Fibroblast of skin of scalp (primary cell): ENCODE measurements at regions not wholly inside any gene's neighbourhood (a gene's known extent, or its start where the extent isn't known, plus 50 kb on each side); places are given as distances from the start of the nearest gene placed in this dataset.

Experiments used
- DNase-seq: peaks from one replicate; pipeline ENCODE4 v3.0.0-alpha.2; 2013

- no peak for DNase-seq
These were observed 130.6 kb upstream of the ATP6AP2 start for GRCh38 chrX:40449956-40450706.

- DNase-seq: no peak
These were observed 131.4 kb upstream of the ATP6AP2 start for GRCh38 chrX:40449396-40449795.

- DNase-seq: no peak
These were observed 132.0 kb upstream of the ATP6AP2 start for GRCh38 chrX:40448793-40449192.

GRCh38 chrX:40446921-40447320 lies 133.8 kb upstream of the ATP6AP2 start:
- DNase-seq: no peak

DNA sequence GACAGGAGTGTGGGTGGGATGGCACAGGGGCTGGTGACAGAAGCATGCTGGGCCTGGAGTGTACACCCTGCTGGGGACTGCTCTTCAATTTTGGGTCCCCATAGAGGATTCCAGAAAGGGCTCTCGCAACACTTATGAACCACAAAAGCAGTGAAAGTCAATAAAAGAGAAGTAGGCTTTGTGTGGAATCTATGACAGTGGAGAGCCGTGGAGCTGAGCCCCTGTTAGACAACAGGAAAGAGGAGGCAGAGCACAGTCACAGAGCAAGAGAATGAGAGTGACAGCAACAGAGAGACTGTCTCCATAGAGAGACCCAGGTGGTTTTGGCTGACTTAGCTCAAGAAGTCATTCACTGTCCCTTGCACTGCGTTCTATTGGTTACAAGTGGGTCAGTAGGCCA lies 135.1 kb upstream of the ATP6AP2 start:
- DNase-seq: no peak

- no peak for DNase-seq
These were observed 135.8 kb upstream of the ATP6AP2 start for GRCh38 chrX:40444798-40445496.

GRCh38 chrX:40444133-40444532 lies 136.6 kb upstream of the ATP6AP2 start:
- no peak for DNase-seq

DNA sequence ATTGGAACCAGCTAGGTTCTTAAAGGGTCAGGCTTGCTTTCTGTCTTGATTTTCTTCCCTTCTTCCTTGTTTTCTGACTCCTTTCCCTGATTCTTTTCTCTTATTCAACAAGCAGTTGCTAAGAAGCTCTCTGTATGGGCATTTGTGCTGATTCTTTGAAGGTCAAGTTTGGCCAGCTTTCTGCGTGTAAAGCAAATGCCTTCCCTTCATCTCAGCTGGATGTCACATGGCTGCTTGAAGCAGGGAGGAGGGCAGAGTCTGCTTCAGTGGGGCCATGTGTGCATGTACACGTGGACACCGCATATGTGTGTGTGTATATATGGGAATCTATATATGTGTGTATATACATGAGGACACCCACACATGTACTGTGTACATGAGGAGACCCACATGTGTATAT lies 139.9 kb upstream of the ATP6AP2 start:
- DNase-seq: no peak

DNA sequence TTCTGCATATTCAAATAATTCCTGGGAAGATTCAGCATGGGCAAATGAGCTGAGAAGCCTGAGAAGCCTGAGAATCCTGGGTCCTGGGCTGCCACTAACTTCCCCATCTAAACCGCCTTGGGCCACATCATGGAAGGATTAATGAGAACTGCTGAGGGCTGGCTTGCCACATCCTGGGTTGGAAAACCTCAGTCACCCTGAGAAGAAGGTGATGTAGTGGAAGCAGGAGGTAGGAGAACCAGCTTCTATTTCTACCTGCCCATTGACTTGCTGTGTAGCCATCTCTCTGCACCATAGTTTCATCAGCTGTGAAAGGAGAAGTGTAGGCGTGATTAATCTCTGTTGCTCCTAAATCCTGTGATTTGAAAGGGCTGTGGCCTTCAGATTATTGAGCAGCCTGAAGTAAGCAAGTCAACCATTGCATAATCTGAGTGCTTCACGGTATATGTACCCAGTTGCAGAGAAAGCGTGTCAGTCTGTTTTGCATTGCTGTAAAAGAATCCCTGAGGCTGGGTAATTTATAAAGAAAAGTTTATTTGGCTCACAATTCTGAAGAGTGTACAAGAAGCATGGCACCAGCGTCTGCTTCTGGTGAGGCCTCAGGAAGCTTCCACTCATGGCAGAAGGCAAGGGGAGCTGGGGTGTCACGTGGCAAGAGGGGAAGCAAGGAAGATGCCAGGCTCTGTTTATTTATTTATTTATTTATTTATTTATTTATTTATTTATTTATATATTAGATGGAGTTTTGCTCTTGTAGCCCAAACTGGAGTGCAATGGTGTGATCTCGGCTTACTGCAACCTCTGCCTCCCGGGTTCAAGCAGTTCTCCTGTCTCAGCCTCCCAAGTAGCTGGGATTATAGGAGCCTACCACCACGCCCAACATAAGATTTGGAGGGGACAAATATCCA lies 140.9 kb upstream of the ATP6AP2 start:
- no peak for DNase-seq

DNA sequence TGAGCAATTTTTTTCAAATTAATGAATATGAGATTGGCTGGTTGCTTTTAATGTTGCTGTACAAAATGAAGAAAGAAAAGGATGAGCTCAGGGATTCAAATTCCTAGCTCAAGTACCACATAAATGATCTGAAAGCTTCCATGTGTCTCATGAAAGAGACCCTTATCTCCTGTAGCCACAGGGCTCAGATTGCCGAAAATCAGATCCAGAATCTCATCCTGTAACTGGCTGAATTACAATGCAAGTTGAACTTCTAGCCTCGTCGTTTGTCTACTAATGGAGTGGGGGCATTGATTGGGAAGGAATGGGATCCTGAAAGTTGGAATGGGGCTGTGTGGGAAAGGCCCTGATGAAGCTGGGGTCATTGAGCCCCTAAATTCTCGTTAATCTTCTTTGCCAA lies 143.4 kb upstream of the ATP6AP2 start:
- DNase-seq: no peak

GRCh38 chrX:40434947-40435346 lies 145.8 kb upstream of the ATP6AP2 start:
- DNase-seq: peak; percentile 47

DNA sequence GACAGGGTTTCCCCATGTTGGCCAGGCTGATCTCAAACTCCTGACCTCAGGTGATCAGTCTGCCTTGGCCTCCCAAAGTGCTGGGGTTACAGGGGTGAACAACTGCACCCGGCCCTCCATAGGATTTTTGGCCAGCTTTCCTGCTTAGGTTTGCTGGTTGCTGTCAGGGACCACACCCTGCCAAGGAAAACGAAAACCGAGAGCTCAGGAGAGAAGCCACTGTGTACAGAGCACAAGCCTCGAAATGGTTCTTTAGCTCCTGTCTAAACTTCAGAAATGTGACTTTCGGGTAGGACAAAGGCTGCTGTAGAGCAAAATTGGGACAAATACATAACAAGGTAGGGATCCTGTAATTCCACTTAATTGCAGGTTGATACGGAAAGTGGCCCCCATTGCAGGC lies 146.3 kb upstream of the ATP6AP2 start:
- DNase-seq: no peak

DNA sequence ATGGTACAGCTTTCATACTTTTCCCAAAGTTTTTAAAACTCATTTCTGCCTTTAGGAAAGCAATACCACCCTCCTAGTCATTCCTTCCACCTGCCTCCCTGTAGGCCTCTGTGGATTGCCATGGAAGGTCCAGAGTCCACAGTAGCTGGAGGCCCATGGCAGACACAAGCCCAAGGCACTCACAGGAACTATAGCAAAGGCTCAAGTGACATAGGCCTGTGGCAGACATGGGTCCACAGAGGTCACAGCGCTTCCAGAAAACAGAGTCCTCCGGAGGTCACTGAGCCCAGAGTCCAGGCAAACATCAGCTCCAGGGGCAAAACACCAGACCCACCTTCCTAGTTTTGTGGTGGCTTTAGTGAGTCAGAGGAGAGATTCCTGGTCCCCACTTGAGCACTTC lies 147.6 kb upstream of the ATP6AP2 start:
- DNase-seq: no peak

DNA sequence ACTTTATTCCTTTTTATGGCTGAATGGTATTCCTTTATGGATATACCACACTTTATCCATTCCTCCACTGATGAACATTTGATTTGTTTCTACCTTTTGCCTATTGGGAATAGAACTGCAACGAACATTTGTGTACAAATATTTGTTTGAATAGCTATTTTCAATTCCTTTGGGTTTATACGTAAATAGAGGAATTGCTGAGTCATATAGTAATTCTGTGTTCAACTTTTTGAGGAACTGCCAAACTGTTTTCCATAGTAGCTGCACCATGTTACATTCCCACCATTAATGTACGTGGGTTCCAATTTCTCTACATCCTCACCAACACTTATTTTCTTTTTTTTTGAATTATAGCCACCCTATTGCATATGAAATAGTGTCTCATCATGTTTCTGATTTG lies 156.5 kb upstream of the ATP6AP2 start:
- DNase-seq: no peak

- DNase-seq: peak; percentile 43
These were observed 157.5 kb upstream of the ATP6AP2 start for GRCh38 chrX:40423299-40423698.

DNA sequence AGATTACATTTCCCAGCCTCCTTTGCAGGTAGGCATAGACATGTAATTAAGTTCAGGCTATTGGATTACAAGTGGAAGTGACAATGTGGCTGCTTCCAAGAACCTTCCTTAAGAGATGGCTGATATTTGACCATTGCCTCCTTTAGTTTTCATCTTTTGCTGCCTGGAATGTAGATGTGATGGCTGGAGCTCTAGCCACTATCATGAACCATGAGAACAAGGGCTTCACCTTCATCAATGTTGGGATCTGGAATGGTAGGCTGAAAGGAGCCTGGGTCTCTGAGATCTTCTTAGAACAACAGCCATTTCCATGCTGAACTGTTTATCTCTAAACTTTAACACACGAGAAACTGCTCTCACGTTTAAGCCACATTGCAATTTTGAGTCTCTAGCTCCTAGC lies 158.7 kb upstream of the ATP6AP2 start:
- DNase-seq: no peak

GRCh38 chrX:40420899-40421729 lies 159.7 kb upstream of the ATP6AP2 start:
- DNase-seq: no peak

DNA sequence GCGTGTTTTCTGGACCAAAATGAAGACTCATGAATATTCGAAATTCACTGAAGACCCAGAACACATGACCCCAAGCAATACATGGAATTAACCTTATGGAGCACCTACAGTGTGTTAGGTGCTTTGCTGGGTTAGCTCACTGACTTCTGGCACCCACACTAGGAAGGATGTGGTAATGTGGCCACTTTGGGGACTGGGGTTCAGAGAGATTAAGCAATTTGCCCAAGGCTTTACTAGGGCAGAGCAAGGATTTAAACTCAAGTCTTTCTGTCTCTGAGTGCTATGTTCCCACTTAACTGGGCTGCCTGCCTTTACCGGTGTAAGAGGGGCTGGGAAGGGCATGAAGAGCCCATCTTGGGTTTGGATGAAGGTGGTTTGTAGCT lies 162.0 kb upstream of the ATP6AP2 start:
- DNase-seq: no peak

GRCh38 chrX:40418146-40418812 lies 162.5 kb upstream of the ATP6AP2 start:
- no peak for DNase-seq

- no peak for DNase-seq
These were observed 165.1 kb upstream of the ATP6AP2 start for GRCh38 chrX:40415675-40416074.

- DNase-seq: no peak
These were observed 166.4 kb upstream of the ATP6AP2 start for GRCh38 chrX:40414335-40414734.
